ENCODE measurements at regions not wholly inside any gene's neighbourhood (a gene's known extent, or its start where the extent isn't known, plus 50 kb on each side); places are given as distances from the start of the nearest gene placed in this dataset.
"Not testable (repeated sequence)": the region's sequence is repeated elsewhere in the genome, so short reads cannot be mapped to it uniquely, and the experiment has no call there.

GRCh38 chr2:65613968-65614555 is 181.7 kb upstream of the SPRED2 start:
- no peaks in the 10 kb centered on the region for H3K9me3 ChIP-seq (ENCODE audit: control insufficient read depth, insufficient read depth, low read length)
- H3K36me3 ChIP-seq (ENCODE audit: control insufficient read depth, insufficient read depth, low read length): no peaks in the 10 kb centered on the region
- peaks cover 10% of the 10 kb centered on the region for H3K4me1 ChIP-seq (ENCODE audit: control insufficient read depth, insufficient read depth, low read length)
- no peak overlapping the region for H3K9ac ChIP-seq (ENCODE audit: low read depth, low read length)
- no peaks in the 10 kb centered on the region for H3K27me3 ChIP-seq (ENCODE audit: control insufficient read depth, insufficient read depth, low read length)
- no peak overlapping the region for H3K4me3 ChIP-seq (ENCODE audit: low read depth, low read length)

GRCh38 chr2:65611488-65611887 is 179.1 kb upstream of the SPRED2 start:
- Histone ChIP-seq H3K4me3 (ENCODE audit: low read depth, low read length) (no peak overlapping the region), H3K36me3 (ENCODE audit: control insufficient read depth, insufficient read depth, low read length) (no peaks in the 10 kb centered on the region), H3K27me3 (ENCODE audit: control insufficient read depth, insufficient read depth, low read length) (no peaks in the 10 kb centered on the region), H3K4me1 (ENCODE audit: control insufficient read depth, insufficient read depth, low read length) (peaks cover 17% of the 10 kb centered on the region), H3K9ac (ENCODE audit: low read depth, low read length) (no peak overlapping the region), H3K9me3 (ENCODE audit: control insufficient read depth, insufficient read depth, low read length) (no peaks in the 10 kb centered on the region)

GRCh38 chr2:65608916-65609315 is 176.5 kb upstream of the SPRED2 start:
- Histone ChIP-seq H3K4me3 (ENCODE audit: low read depth, low read length) (no peak overlapping the region), H3K36me3 (ENCODE audit: control insufficient read depth, insufficient read depth, low read length) (no peaks in the 10 kb centered on the region), H3K9me3 (ENCODE audit: control insufficient read depth, insufficient read depth, low read length) (no peaks in the 10 kb centered on the region), H3K9ac (ENCODE audit: low read depth, low read length) (no peak overlapping the region), H3K27me3 (ENCODE audit: control insufficient read depth, insufficient read depth, low read length) (no peaks in the 10 kb centered on the region), H3K4me1 (ENCODE audit: control insufficient read depth, insufficient read depth, low read length) (peaks cover 19% of the 10 kb centered on the region)

GRCh38 chr2:65608466-65608865 is 176.1 kb upstream of the SPRED2 start:
- peaks cover 19% of the 10 kb centered on the region for H3K4me1 ChIP-seq (ENCODE audit: control insufficient read depth, insufficient read depth, low read length)
- no peak overlapping the region for H3K9ac ChIP-seq (ENCODE audit: low read depth, low read length)
- no peaks in the 10 kb centered on the region for H3K9me3 ChIP-seq (ENCODE audit: control insufficient read depth, insufficient read depth, low read length)
- H3K36me3 ChIP-seq (ENCODE audit: control insufficient read depth, insufficient read depth, low read length): no peaks in the 10 kb centered on the region
- H3K4me3 ChIP-seq (ENCODE audit: low read depth, low read length): no peak overlapping the region
- no peaks in the 10 kb centered on the region for H3K27me3 ChIP-seq (ENCODE audit: control insufficient read depth, insufficient read depth, low read length)

GRCh38 chr2:65607662-65608305 is 175.4 kb upstream of the SPRED2 start:
- no peak overlapping the region for H3K9ac ChIP-seq (ENCODE audit: low read depth, low read length)
- H3K4me3 ChIP-seq (ENCODE audit: low read depth, low read length): no peak overlapping the region
- peaks cover 14% of the 10 kb centered on the region for H3K4me1 ChIP-seq (ENCODE audit: control insufficient read depth, insufficient read depth, low read length)
- no peaks in the 10 kb centered on the region for H3K36me3 ChIP-seq (ENCODE audit: control insufficient read depth, insufficient read depth, low read length)
- H3K9me3 ChIP-seq (ENCODE audit: control insufficient read depth, insufficient read depth, low read length): no peaks in the 10 kb centered on the region
- H3K27me3 ChIP-seq (ENCODE audit: control insufficient read depth, insufficient read depth, low read length): no peaks in the 10 kb centered on the region

GRCh38 chr2:65605743-65606058 is 173.3 kb upstream of the SPRED2 start:
- no peaks in the 10 kb centered on the region for H3K36me3 ChIP-seq (ENCODE audit: control insufficient read depth, insufficient read depth, low read length)
- H3K9ac ChIP-seq (ENCODE audit: low read depth, low read length): no peak overlapping the region
- no peaks in the 10 kb centered on the region for H3K27me3 ChIP-seq (ENCODE audit: control insufficient read depth, insufficient read depth, low read length)
- no peaks in the 10 kb centered on the region for H3K9me3 ChIP-seq (ENCODE audit: control insufficient read depth, insufficient read depth, low read length)
- peaks cover 9% of the 10 kb centered on the region for H3K4me1 ChIP-seq (ENCODE audit: control insufficient read depth, insufficient read depth, low read length)
- H3K4me3 ChIP-seq (ENCODE audit: low read depth, low read length): no peak overlapping the region

GRCh38 chr2:65605058-65605742 is 172.8 kb upstream of the SPRED2 start:
- no peak overlapping the region for H3K9ac ChIP-seq (ENCODE audit: low read depth, low read length)
- H3K36me3 ChIP-seq (ENCODE audit: control insufficient read depth, insufficient read depth, low read length): no peaks in the 10 kb centered on the region
- H3K4me3 ChIP-seq (ENCODE audit: low read depth, low read length): no peak overlapping the region
- no peaks in the 10 kb centered on the region for H3K9me3 ChIP-seq (ENCODE audit: control insufficient read depth, insufficient read depth, low read length)
- H3K27me3 ChIP-seq (ENCODE audit: control insufficient read depth, insufficient read depth, low read length): no peaks in the 10 kb centered on the region
- peaks cover 9% of the 10 kb centered on the region for H3K4me1 ChIP-seq (ENCODE audit: control insufficient read depth, insufficient read depth, low read length)

- H3K9ac ChIP-seq (ENCODE audit: low read depth, low read length): no peak overlapping the region
- H3K27me3 ChIP-seq (ENCODE audit: control insufficient read depth, insufficient read depth, low read length): no peaks in the 10 kb centered on the region
- no peaks in the 10 kb centered on the region for H3K36me3 ChIP-seq (ENCODE audit: control insufficient read depth, insufficient read depth, low read length)
- peaks cover 13% of the 10 kb centered on the region for H3K4me1 ChIP-seq (ENCODE audit: control insufficient read depth, insufficient read depth, low read length)
- H3K4me3 ChIP-seq (ENCODE audit: low read depth, low read length): no peak overlapping the region
- no peaks in the 10 kb centered on the region for H3K9me3 ChIP-seq (ENCODE audit: control insufficient read depth, insufficient read depth, low read length)
Measured at GRCh38 chr2:65604246-65604645, 171.8 kb upstream of the SPRED2 start.

GRCh38 chr2:65602603-65603235 is 170.3 kb upstream of the SPRED2 start:
- Histone ChIP-seq H3K27me3 (ENCODE audit: control insufficient read depth, insufficient read depth, low read length) (no peaks in the 10 kb centered on the region), H3K4me1 (ENCODE audit: control insufficient read depth, insufficient read depth, low read length) (peaks cover 6% of the 10 kb centered on the region), H3K4me3 (ENCODE audit: low read depth, low read length) (no peak overlapping the region), H3K9ac (ENCODE audit: low read depth, low read length) (no peak overlapping the region), H3K9me3 (ENCODE audit: control insufficient read depth, insufficient read depth, low read length) (no peaks in the 10 kb centered on the region), H3K36me3 (ENCODE audit: control insufficient read depth, insufficient read depth, low read length) (no peaks in the 10 kb centered on the region)

- H3K4me3 ChIP-seq (ENCODE audit: low read depth, low read length); H3K9me3 ChIP-seq (ENCODE audit: control insufficient read depth, insufficient read depth, low read length); H3K27me3 ChIP-seq (ENCODE audit: control insufficient read depth, insufficient read depth, low read length); H3K9ac ChIP-seq (ENCODE audit: low read depth, low read length); H3K36me3 ChIP-seq (ENCODE audit: control insufficient read depth, insufficient read depth, low read length); H3K4me1 ChIP-seq (ENCODE audit: control insufficient read depth, insufficient read depth, low read length): not testable (repeated sequence)
Measured at GRCh38 chr2:65600871-65601270, 168.5 kb upstream of the SPRED2 start.

GRCh38 chr2:65600351-65600750 is 168.0 kb upstream of the SPRED2 start:
- H3K27me3 ChIP-seq (ENCODE audit: control insufficient read depth, insufficient read depth, low read length); H3K4me1 ChIP-seq (ENCODE audit: control insufficient read depth, insufficient read depth, low read length); H3K9ac ChIP-seq (ENCODE audit: low read depth, low read length); H3K4me3 ChIP-seq (ENCODE audit: low read depth, low read length); H3K9me3 ChIP-seq (ENCODE audit: control insufficient read depth, insufficient read depth, low read length); H3K36me3 ChIP-seq (ENCODE audit: control insufficient read depth, insufficient read depth, low read length): not testable (repeated sequence)

- Histone ChIP-seq H3K9me3 (ENCODE audit: control insufficient read depth, insufficient read depth, low read length) (no peaks in the 10 kb centered on the region), H3K36me3 (ENCODE audit: control insufficient read depth, insufficient read depth, low read length) (no peaks in the 10 kb centered on the region), H3K27me3 (ENCODE audit: control insufficient read depth, insufficient read depth, low read length) (no peaks in the 10 kb centered on the region), H3K4me3 (ENCODE audit: low read depth, low read length) (no peak overlapping the region), H3K4me1 (ENCODE audit: control insufficient read depth, insufficient read depth, low read length) (peaks cover 6% of the 10 kb centered on the region), H3K9ac (ENCODE audit: low read depth, low read length) (no peak overlapping the region)
Measured at GRCh38 chr2:65599693-65600092, 167.3 kb upstream of the SPRED2 start.
